ENCODE measurements at regions not wholly inside any gene's neighbourhood (a gene's known extent, or its start where the extent isn't known, plus 50 kb on each side); places are given as distances from the start of the nearest gene placed in this dataset.

- DNase-seq, result no peak
- Histone ChIP-seq H3K9ac (ENCODE audit: low read length in 3 of 3) (no peak overlapping the region), H3K27ac (ENCODE audit: low read depth in 2 of 2, low read length in 2 of 2) (no peak overlapping the region), H3K27me3 (ENCODE audit: control insufficient read depth, insufficient read depth, low read length) (no peaks in the 10 kb centered on the region), H3K9me3 (ENCODE audit: control insufficient read depth in 2 of 3, insufficient read depth in 1 of 3, low read length in 3 of 3) (no peaks in the 10 kb centered on the region), H3K4me3 (ENCODE audit: low read length in 3 of 3) (no peak overlapping the region), H3K4me1 (ENCODE audit: control insufficient read depth in 2 of 3, insufficient read depth in 2 of 3, low read depth in 1 of 3, low read length in 3 of 3) (no peaks in the 10 kb centered on the region), H3K36me3 (ENCODE audit: control insufficient read depth in 2 of 3, insufficient read depth in 3 of 3, low read length in 3 of 3) (no peaks in the 10 kb centered on the region)
- no peak for FAIRE-seq
- TF ChIP-seq, protein P1, sequence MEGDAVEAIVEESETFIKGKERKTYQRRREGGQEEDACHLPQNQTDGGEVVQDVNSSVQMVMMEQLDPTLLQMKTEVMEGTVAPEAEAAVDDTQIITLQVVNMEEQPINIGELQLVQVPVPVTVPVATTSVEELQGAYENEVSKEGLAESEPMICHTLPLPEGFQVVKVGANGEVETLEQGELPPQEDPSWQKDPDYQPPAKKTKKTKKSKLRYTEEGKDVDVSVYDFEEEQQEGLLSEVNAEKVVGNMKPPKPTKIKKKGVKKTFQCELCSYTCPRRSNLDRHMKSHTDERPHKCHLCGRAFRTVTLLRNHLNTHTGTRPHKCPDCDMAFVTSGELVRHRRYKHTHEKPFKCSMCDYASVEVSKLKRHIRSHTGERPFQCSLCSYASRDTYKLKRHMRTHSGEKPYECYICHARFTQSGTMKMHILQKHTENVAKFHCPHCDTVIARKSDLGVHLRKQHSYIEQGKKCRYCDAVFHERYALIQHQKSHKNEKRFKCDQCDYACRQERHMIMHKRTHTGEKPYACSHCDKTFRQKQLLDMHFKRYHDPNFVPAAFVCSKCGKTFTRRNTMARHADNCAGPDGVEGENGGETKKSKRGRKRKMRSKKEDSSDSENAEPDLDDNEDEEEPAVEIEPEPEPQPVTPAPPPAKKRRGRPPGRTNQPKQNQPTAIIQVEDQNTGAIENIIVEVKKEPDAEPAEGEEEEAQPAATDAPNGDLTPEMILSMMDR (IDR thresholded peaks at IDR 0.05; ENCODE audit: borderline replicate concordance, extremely low read depth, insufficient read depth), result no peak
- intact Hi-C loops (cut with DNase I), result no loop called here
Measured at GRCh38 chr3:103963599-103963998, 1403.1 kb upstream of the ALCAM start.

- Histone ChIP-seq H3K27me3 (ENCODE audit: control insufficient read depth, insufficient read depth, low read length) (no peaks in the 10 kb centered on the region), H3K9me3 (ENCODE audit: control insufficient read depth in 2 of 3, insufficient read depth in 1 of 3, low read length in 3 of 3) (peaks cover 0 to 2% (median 0%) of the 10 kb centered on the region in 3 donors), H3K4me3 (ENCODE audit: low read length in 3 of 3) (no peak overlapping the region), H3K4me1 (ENCODE audit: control insufficient read depth in 2 of 3, insufficient read depth in 2 of 3, low read depth in 1 of 3, low read length in 3 of 3) (no peaks in the 10 kb centered on the region), H3K27ac (ENCODE audit: low read depth in 2 of 2, low read length in 2 of 2) (no peak overlapping the region), H3K9ac (ENCODE audit: low read length in 3 of 3) (no peak overlapping the region), H3K36me3 (ENCODE audit: control insufficient read depth in 2 of 3, insufficient read depth in 3 of 3, low read length in 3 of 3) (no peaks in the 10 kb centered on the region)
- intact Hi-C loops (cut with DNase I), result no loop called here
- DNase-seq (peak in 1 of 5 donors; percentile 47), FAIRE-seq (no peak)
- TF ChIP-seq, protein P1 (IDR thresholded peaks at IDR 0.05; ENCODE audit: borderline replicate concordance, extremely low read depth, insufficient read depth), result no peak
Measured at GRCh38 chr3:103965764-103966163, 1400.9 kb upstream of the ALCAM start.

DNA sequence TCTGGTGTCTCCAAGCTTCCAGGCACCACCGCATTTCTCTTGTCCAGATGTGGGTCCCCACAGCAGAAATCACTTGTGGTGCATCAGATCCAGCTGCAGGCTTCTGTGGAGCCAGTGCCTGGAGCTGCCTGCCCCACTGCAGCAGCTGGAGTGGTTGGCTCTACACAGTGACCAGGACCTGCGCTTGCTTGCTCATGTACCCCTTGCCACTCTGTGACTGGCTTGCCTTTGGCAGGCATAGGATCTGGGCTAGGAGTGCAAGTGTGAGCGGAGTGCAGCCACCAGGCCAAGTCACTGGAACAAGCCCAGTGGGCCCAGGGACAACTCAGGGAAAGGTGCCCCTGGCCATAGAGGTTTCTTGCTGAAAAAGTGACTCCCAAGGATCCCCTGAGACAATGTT, 1400.0 kb upstream of the ALCAM start:
- intact Hi-C loops (cut with DNase I), result no loop called here
- no peak for FAIRE-seq
- no peaks in the 10 kb centered on the region for H3K36me3 ChIP-seq (ENCODE audit: control insufficient read depth in 2 of 3, insufficient read depth in 3 of 3, low read length in 3 of 3)

More for the DNA sequence above, 1400.0 kb upstream of the ALCAM start:
- peaks cover 0 to 2% (median 0%) of the 10 kb centered on the region in 3 donors for H3K9me3 ChIP-seq (ENCODE audit: control insufficient read depth in 2 of 3, insufficient read depth in 1 of 3, low read length in 3 of 3)
- no peaks in the 10 kb centered on the region for H3K4me1 ChIP-seq (ENCODE audit: control insufficient read depth in 2 of 3, insufficient read depth in 2 of 3, low read depth in 1 of 3, low read length in 3 of 3)
- H3K9ac ChIP-seq (ENCODE audit: low read length in 3 of 3), result no peak overlapping the region
- TF ChIP-seq, protein P1 (IDR thresholded peaks at IDR 0.05; ENCODE audit: borderline replicate concordance, extremely low read depth, insufficient read depth), result no peak
- no peaks in the 10 kb centered on the region for H3K27me3 ChIP-seq (ENCODE audit: control insufficient read depth, insufficient read depth, low read length)
- DNase-seq, result peak in 1 of 5 donors; percentile 32
- H3K4me3 ChIP-seq (ENCODE audit: low read length in 3 of 3), result no peak overlapping the region
- no peak overlapping the region for H3K27ac ChIP-seq (ENCODE audit: low read depth in 2 of 2, low read length in 2 of 2)
